Parathyroid adenoma (tissue), 2 donors: ENCODE measurements at regions not wholly inside any gene's neighbourhood (a gene's known extent, or its start where the extent isn't known, plus 50 kb on each side); places are given as distances from the start of the nearest gene placed in this dataset.

Experiments
- H2AFZ ChIP-seq: fragments of 300-600 bp; sonication (generic); one replicate; pipeline ENCODE4 v1.7.0; 2017; ENCODE audit warnings: antibody characterized with exemption, mild to moderate bottlenecking
- H3K27ac ChIP-seq: fragments of 300-600 bp; sonication (generic); one replicate; pipeline ENCODE4 v1.7.0; 2017
- H3K27me3 ChIP-seq: fragments of 300-600 bp; sonication (generic); one replicate; pipeline ENCODE4 v1.7.0; 2017; ENCODE audit warnings: low read length; ENCODE audit not compliant: control insufficient read depth, insufficient read depth
- H3K36me3 ChIP-seq: fragments of 300-600 bp; sonication (generic); one replicate; pipeline ENCODE4 v1.7.0; 2017; ENCODE audit warnings: low read length; ENCODE audit not compliant: control insufficient read depth, insufficient read depth
- H3K4me1 ChIP-seq: fragments of 300-600 bp; sonication (generic); one replicate; pipeline ENCODE4 v1.7.0; 2017; ENCODE audit warnings: control low read depth
- H3K4me2 ChIP-seq: fragments of 300-600 bp; sonication (generic); one replicate; pipeline ENCODE4 v1.7.0; 2017; ENCODE audit warnings: low read length
- H3K4me3 ChIP-seq: fragments of 300-600 bp; sonication (generic); one replicate; pipeline ENCODE4 v1.7.0; 2017; ENCODE audit warnings: low read depth, low read length
- H3K79me2 ChIP-seq: fragments of 300-600 bp; sonication (generic); one replicate; pipeline ENCODE4 v1.7.0; 2017; ENCODE audit warnings: control low read depth
- H3K9ac ChIP-seq: fragments of 300-600 bp; sonication (generic); one replicate; pipeline ENCODE4 v1.7.0; 2017; ENCODE audit warnings: mild to moderate bottlenecking
- H3K9me3 ChIP-seq: fragments of 300-600 bp; sonication (generic); one replicate; pipeline ENCODE4 v1.7.0; 2017; ENCODE audit warnings: low read length; ENCODE audit not compliant: control insufficient read depth
- TF ChIP-seq, protein P1 (sequence below): fragments of 300-600 bp; sonication (generic); IDR thresholded peaks from one replicate; pipeline ENCODE4 v1.7.0; 2017; ENCODE audit warnings: antibody characterized with exemption, mild to moderate bottlenecking
- donor health status: primary hyperparathyroidism.

DNA sequence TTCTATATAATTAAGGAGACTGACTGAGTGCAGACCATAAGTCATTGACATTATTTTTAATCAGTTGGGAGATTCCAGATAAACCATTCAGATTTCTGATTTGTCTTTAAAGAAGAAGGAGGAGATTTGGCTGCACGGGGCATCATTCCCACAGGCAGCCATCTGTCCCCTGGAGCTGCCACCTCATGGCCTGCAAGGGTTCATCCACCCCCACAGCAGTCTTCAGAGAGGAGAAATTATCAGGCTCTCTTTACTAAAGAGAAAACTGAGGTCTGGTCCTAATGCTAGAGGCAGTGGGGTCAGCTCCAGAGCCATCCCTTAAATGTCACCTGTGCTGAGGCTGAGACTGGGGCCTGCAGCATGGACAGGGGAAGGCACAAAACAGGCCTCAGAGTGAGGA is 501.3 kb upstream of the SULF2 start:
- Histone ChIP-seq H3K36me3 (no peaks in the 10 kb centered on the region), H3K4me3 (no peak overlapping the region), H3K4me2 (no peak overlapping the region), H3K79me2 (no peaks in the 10 kb centered on the region), H3K9me3 (no peaks in the 10 kb centered on the region), H3K9ac (no peak overlapping the region), H3K4me1 (peaks cover under 1% of the 10 kb centered on the region), H3K27me3 (no peaks in the 10 kb centered on the region), H3K27ac (no peak overlapping the region), H2AFZ (no peak overlapping the region)
- TF ChIP-seq, protein P1, sequence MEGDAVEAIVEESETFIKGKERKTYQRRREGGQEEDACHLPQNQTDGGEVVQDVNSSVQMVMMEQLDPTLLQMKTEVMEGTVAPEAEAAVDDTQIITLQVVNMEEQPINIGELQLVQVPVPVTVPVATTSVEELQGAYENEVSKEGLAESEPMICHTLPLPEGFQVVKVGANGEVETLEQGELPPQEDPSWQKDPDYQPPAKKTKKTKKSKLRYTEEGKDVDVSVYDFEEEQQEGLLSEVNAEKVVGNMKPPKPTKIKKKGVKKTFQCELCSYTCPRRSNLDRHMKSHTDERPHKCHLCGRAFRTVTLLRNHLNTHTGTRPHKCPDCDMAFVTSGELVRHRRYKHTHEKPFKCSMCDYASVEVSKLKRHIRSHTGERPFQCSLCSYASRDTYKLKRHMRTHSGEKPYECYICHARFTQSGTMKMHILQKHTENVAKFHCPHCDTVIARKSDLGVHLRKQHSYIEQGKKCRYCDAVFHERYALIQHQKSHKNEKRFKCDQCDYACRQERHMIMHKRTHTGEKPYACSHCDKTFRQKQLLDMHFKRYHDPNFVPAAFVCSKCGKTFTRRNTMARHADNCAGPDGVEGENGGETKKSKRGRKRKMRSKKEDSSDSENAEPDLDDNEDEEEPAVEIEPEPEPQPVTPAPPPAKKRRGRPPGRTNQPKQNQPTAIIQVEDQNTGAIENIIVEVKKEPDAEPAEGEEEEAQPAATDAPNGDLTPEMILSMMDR, result no peak

DNA sequence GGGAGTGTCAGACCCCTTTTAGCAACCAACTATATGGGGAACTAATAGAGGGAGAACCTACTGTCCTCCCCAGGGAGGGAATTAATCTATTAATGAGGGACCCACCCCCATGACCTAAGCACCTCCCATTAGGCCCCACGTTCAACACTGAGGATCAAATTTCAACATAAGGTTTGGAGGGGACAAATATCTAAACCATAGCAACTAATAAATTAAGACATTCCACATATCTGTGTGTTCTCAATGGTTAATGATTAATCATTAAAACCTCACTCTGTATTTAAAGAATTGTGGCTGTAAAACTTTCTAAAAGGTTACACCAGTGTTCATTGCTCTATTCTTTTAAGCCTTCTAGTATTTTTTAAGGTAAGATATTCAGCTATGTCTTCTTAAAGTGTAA is 500.4 kb upstream of the SULF2 start:
- TF ChIP-seq, protein P1, result no peak
- H3K4me2 ChIP-seq, result no peak overlapping the region
- no peaks in the 10 kb centered on the region for H3K79me2 ChIP-seq
- H3K9ac ChIP-seq, result no peak overlapping the region
- H3K36me3 ChIP-seq, result no peaks in the 10 kb centered on the region
- no peak overlapping the region for H2AFZ ChIP-seq
- H3K27me3 ChIP-seq, result no peaks in the 10 kb centered on the region
- H3K27ac ChIP-seq, result no peak overlapping the region
- H3K4me1 ChIP-seq, result peaks cover 3% of the 10 kb centered on the region
- H3K4me3 ChIP-seq, result no peak overlapping the region
- no peaks in the 10 kb centered on the region for H3K9me3 ChIP-seq

DNA sequence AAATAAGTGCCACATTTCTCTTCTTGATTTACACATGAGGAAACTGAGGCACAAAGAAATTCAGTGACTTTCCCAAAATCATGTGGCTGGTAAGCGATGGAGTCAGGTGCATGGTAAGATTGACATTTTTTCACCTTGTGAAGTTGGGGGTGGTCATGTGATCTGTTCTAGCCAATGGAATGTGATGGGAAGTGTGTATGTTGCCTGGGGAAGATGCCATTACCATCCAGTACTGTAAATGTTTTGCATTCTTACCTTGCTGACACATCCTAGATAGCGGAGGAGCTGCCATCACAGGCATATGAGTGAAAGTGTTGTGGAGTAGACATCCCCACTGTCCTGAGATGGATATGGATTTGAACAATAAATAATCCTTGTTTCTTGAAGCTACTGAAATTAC is 499.6 kb upstream of the SULF2 start:
- Histone ChIP-seq H3K36me3 (no peaks in the 10 kb centered on the region), H3K4me2 (no peak overlapping the region)
- TF ChIP-seq, protein P1, result no peak

DNA sequence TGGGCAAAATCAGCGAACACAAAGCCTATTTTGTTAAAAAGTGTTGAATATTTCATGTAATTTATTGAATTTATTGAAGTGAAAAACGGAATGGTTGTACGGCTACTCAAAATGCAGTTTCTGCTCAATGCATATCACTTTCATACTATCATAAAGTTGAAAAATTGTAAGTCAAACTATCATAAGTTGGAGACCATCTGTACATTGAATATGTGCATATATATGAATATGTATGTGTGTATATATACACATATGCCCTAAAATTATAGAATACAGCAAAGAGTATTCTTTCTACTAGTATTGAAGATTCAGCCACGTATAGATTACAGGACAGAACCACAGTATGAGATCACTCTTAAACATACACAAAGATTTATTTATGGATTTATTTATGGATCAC is 499.0 kb upstream of the SULF2 start:
- Histone ChIP-seq H3K4me2 (no peak overlapping the region), H3K79me2 (no peaks in the 10 kb centered on the region), H3K27me3 (no peaks in the 10 kb centered on the region), H3K27ac (no peak overlapping the region), H3K9me3 (no peaks in the 10 kb centered on the region), H3K36me3 (no peaks in the 10 kb centered on the region), H3K9ac (no peak overlapping the region), H3K4me1 (peaks cover 3% of the 10 kb centered on the region), H2AFZ (no peak overlapping the region), H3K4me3 (no peak overlapping the region)
- TF ChIP-seq, protein P1, result no peak

More for the DNA sequence above, 499.6 kb upstream of the SULF2 start:
- H3K9me3 ChIP-seq, result no peaks in the 10 kb centered on the region
- no peaks in the 10 kb centered on the region for H3K27me3 ChIP-seq
- no peak overlapping the region for H3K27ac ChIP-seq
- H3K79me2 ChIP-seq, result no peaks in the 10 kb centered on the region
- H3K4me1 ChIP-seq, result peaks cover 3% of the 10 kb centered on the region
- H3K9ac ChIP-seq, result no peak overlapping the region
- H3K4me3 ChIP-seq, result no peak overlapping the region
- H2AFZ ChIP-seq, result no peak overlapping the region

DNA sequence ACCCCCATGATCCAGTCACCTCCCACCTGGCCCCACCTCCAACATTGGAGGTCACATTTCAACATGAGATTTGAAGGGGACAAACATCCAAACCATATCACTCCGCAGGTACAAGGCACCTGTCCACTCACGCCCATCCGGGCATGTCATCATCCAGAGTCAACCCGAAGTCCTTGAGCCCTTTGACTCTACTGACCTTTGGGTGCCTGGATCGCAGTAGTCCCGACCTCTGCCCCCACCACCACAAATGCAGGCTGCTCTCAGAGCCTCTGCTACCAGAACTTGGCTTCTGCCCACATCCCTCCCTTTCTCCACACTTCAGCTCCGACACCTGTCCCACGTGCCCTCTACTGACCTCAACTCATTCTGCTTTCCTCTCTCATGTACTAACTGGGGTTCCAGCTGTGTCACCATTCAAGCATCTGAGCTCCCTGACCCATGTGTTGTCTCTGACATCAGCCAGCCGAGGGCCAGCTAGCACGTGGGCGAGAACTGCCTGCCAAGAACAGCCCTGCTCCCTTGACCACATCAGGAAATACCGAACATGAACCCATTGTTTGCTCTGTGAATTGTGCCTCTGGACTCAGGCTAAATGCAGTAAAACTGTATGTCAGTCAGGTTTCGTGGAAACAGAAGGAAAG is 498.3 kb upstream of the SULF2 start:
- Histone ChIP-seq H3K9me3 (no peaks in the 10 kb centered on the region), H3K4me1 (peaks cover 3% of the 10 kb centered on the region), H3K79me2 (no peaks in the 10 kb centered on the region), H2AFZ (no peak overlapping the region), H3K4me3 (no peak overlapping the region), H3K4me2 (no peak overlapping the region), H3K36me3 (no peaks in the 10 kb centered on the region), H3K9ac (no peak overlapping the region), H3K27ac (no peak overlapping the region), H3K27me3 (no peaks in the 10 kb centered on the region)
- TF ChIP-seq, protein P1, result no peak
